GM13976 (cell line): ENCODE measurements at regions not wholly inside any gene's neighbourhood (a gene's known extent, or its start where the extent isn't known, plus 50 kb on each side); places are given as distances from the start of the nearest gene placed in this dataset.

Experiments used
- DNase-seq: peaks from one replicate; pipeline ENCODE4 v3.0.0; 2012; ENCODE audit warnings: low spot score
- CTCF ChIP-seq: IDR thresholded peaks from 2 replicates; pipeline ENCODE4 v1.5.1; 2012; ENCODE audit warnings: borderline replicate concordance, mild to moderate bottlenecking; ENCODE audit not compliant: insufficient read depth; ENCODE audit errors: extremely low read depth, missing control alignments, control extremely low read depth
- in situ Hi-C: fragments of 300-500 bp; cut with MboI; formaldehyde crosslinking; loops from one replicate; pipeline ENCODE4 v1.12.0; 2022; ENCODE audit warnings: low sequenced_read_pairs, mixed read lengths, inconsistent platforms; ENCODE audit not compliant: unreplicated experiment

- DNase-seq, result no peak
- in situ Hi-C loops, result no loop called here
- TF ChIP-seq CTCF, result no peak
These were observed 1043.3 kb upstream of the PIK3C3 start for GRCh38 chr18:40911582-40912254.

- in situ Hi-C loops, result no loop called here
- no peak for DNase-seq
- no peak for TF ChIP-seq CTCF
These were observed 1044.0 kb upstream of the PIK3C3 start for GRCh38 chr18:40911041-40911440.

- no peak for TF ChIP-seq CTCF
- DNase-seq, result no peak
- in situ Hi-C loops, result no loop called here
These were observed 1047.2 kb upstream of the PIK3C3 start for GRCh38 chr18:40907842-40908241.

GRCh38 chr18:40904295-40904694 is 1050.7 kb upstream of the PIK3C3 start:
- DNase-seq, result no peak
- TF ChIP-seq CTCF, result no peak
- in situ Hi-C loops, result no loop called here

GRCh38 chr18:40902436-40902835 is 1052.6 kb upstream of the PIK3C3 start:
- in situ Hi-C loops, result no loop called here
- DNase-seq, result no peak

GRCh38 chr18:40897884-40898283 is 1057.2 kb upstream of the PIK3C3 start:
- no peak for DNase-seq
- no peak for TF ChIP-seq CTCF
- in situ Hi-C loops, result no loop called here

More at GRCh38 chr18:40902436-40902835, 1052.6 kb upstream of the PIK3C3 start:
- no peak for TF ChIP-seq CTCF
